Body of pancreas (tissue), 4 donors: ENCODE measurements at regions not wholly inside any gene's neighbourhood (a gene's known extent, or its start where the extent isn't known, plus 50 kb on each side); places are given as distances from the start of the nearest gene placed in this dataset.

ENCODE experiments used
- ATAC-seq: fragments of 150-250 bp; one replicate; pipeline ENCODE4 v1.9.1; 2016
- DNase-seq, 4 donors: peaks; one replicate each; pipeline ENCODE4 v3.0.0-alpha.2; 2019
- H3K27ac ChIP-seq, 4 donors: fragments of 200-600 bp; sonication (generic); 1 replicate in 3 of 4; 2 replicates in 1 of 4; pipeline versions ENCODE4 v1.5.1 to v1.6.1; 2016 to 2019; ENCODE audit warnings: mild to moderate bottlenecking in 1 of 4, mixed read lengths in 1 of 4, moderate library complexity in 1 of 4
- H3K27me3 ChIP-seq, 2 donors: fragments of 200-600 bp; sonication (generic); one replicate each; pipeline ENCODE4 v1.6.0; 2016; ENCODE audit warnings: mild to moderate bottlenecking in 1 of 2
- H3K36me3 ChIP-seq, 2 donors: fragments of 200-600 bp; sonication (generic); replicated peaks in 1 of 2; 2 replicates each; pipeline ENCODE4 v1.5.1; 2016; ENCODE audit warnings: low read depth in 2 of 2; ENCODE audit not compliant: insufficient read depth in 1 of 2
- H3K4me1 ChIP-seq: fragments of 200-600 bp; sonication (generic); one replicate; pipeline ENCODE4 v1.6.0; 2016
- H3K4me3 ChIP-seq, 2 donors: fragments of 200-600 bp; sonication (generic); 1 replicate in 1 of 2; 2 replicates in 1 of 2; pipeline ENCODE4 v1.5.1; 2016 to 2019
- H3K9me3 ChIP-seq, 3 donors: fragments of 200-600 bp; sonication (generic); 1 replicate in 2 of 3; 2 replicates in 1 of 3; pipeline ENCODE4 v1.5.1; 2016
- POLR2A ChIP-seq, 3 donors: fragments of 450-650 bp; IDR thresholded peaks; one replicate each; pipeline ENCODE4 v1.6.1; 2016; ENCODE audit warnings: antibody characterized with exemption in 3 of 3, mild to moderate bottlenecking in 2 of 3
- WGBS, 2 donors: methylation state at CpG; one replicate each; pipeline ENCODE4 v1.1.5; 2017; 5-methylcytosine and 5-hydroxymethylcytosine counted together
- intact Hi-C: fragments of 100-400 bp; cut with DNase I; formaldehyde crosslinking; loops from one replicate; pipeline ENCODE4 v1.15.1; 2023
- TF ChIP-seq, protein P1 (sequence below), 7 experiments: fragments of 450-650 bp in 4 of 7; fragments of 200-600 bp in 3 of 7; sonication (generic) in 3 of 7; IDR thresholded peaks; one replicate each; pipeline ENCODE4 v1.5.1; 2016 to 2019; ENCODE audit warnings: antibody characterized with exemption in 7 of 7

GRCh38 chr3:64895991-64896895 lies 208.4 kb upstream of the ADAMTS9 start:
- DNase-seq (no peak), ATAC-seq (no peak)
- intact Hi-C loops, result no loop called here
- H3K4me3 ChIP-seq, result no peak overlapping the region
- no peaks in the 10 kb centered on the region for H3K9me3 ChIP-seq
- TF ChIP-seq POLR2A (IDR thresholded peaks at IDR 0.05), result no peak
- TF ChIP-seq, protein P1, sequence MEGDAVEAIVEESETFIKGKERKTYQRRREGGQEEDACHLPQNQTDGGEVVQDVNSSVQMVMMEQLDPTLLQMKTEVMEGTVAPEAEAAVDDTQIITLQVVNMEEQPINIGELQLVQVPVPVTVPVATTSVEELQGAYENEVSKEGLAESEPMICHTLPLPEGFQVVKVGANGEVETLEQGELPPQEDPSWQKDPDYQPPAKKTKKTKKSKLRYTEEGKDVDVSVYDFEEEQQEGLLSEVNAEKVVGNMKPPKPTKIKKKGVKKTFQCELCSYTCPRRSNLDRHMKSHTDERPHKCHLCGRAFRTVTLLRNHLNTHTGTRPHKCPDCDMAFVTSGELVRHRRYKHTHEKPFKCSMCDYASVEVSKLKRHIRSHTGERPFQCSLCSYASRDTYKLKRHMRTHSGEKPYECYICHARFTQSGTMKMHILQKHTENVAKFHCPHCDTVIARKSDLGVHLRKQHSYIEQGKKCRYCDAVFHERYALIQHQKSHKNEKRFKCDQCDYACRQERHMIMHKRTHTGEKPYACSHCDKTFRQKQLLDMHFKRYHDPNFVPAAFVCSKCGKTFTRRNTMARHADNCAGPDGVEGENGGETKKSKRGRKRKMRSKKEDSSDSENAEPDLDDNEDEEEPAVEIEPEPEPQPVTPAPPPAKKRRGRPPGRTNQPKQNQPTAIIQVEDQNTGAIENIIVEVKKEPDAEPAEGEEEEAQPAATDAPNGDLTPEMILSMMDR (IDR thresholded peaks at IDR 0.05), result no peak
- H3K27ac ChIP-seq, result no peak overlapping the region
- no peaks in the 10 kb centered on the region for H3K27me3 ChIP-seq
- H3K4me1 ChIP-seq, result peaks cover 16% of the 10 kb centered on the region
- no peaks in the 10 kb centered on the region for H3K36me3 ChIP-seq

DNA sequence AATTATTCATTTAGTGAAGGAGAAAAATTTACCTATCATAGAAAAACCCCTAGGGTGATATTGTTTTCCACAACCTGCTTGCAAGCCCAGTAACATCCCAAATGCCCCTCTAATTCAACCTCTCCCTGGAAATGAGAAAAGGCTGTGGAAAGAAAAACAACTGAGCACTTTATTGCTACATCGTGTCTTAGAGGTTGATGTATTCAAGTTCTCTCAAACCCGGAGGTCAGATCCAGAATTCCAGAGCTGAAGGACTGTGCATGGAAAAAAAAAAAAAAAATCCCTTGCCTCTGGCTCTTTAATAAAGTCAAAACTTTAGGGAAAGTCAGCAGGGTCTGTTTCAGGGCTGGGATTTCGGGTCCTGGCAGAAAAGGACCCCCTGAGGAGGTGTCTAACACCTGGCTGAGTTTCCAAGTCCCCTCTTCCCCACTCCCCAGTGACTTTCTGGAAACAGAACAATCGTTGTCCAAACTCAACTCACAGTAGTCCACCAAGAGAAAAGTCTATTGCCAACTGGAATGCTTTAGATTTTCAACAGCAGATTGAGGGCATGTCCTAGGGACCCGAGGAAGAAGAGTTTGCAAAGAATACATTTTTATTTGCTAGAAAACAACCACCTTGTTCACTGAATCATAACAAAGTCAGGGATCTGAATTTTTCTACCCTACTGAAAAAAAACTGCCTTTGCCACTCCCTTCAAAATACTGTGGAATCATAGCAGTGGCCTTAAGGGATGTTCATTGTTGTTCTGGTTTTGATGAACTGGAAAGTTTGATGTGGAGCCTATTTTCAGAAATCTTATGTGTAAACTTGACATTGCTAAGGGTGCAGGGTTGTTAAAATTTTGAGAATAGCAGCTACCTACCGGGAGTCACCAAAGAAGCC lies 207.5 kb upstream of the ADAMTS9 start:
- H3K27ac ChIP-seq, result no peak overlapping the region

DNA sequence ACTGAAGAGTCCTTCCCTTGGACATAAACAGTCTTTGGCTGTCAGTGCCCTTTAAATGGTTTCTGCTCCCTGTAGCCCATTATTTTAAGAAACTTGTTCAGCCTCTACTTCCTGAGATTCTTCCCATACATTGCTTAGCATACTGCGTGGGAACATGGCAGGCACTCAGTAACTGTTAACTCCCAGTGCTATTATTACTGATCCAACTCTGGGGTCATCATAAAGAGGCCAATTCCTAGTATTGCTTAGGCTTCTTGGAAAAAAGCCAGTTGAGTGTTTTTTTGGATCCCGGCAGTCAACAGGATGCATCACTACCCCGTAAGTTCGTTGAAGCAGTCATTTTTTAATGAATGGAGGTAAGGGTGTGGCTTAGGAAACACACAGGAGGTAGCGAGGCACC lies 206.2 kb upstream of the ADAMTS9 start:
- no peak for ATAC-seq
- H3K27ac ChIP-seq, result no peak overlapping the region
- intact Hi-C loops, result no loop called here

More for the DNA sequence above, 207.5 kb upstream of the ADAMTS9 start:
- intact Hi-C loops, result no loop called here
- ATAC-seq, result no peak
- DNase-seq, result no peak
- H3K4me3 ChIP-seq, result no peak overlapping the region
- peaks cover 9% of the 10 kb centered on the region for H3K4me1 ChIP-seq
- no peaks in the 10 kb centered on the region for H3K27me3 ChIP-seq
- no peaks in the 10 kb centered on the region for H3K9me3 ChIP-seq
- H3K36me3 ChIP-seq, result no peaks in the 10 kb centered on the region
- WGBS, 2 donors, result 71 to 76% methylated on average over 6 of the region's 6 CpGs
- TF ChIP-seq, protein P1 (IDR thresholded peaks at IDR 0.05), result no peak
- no peak for TF ChIP-seq POLR2A (IDR thresholded peaks at IDR 0.05)

DNA sequence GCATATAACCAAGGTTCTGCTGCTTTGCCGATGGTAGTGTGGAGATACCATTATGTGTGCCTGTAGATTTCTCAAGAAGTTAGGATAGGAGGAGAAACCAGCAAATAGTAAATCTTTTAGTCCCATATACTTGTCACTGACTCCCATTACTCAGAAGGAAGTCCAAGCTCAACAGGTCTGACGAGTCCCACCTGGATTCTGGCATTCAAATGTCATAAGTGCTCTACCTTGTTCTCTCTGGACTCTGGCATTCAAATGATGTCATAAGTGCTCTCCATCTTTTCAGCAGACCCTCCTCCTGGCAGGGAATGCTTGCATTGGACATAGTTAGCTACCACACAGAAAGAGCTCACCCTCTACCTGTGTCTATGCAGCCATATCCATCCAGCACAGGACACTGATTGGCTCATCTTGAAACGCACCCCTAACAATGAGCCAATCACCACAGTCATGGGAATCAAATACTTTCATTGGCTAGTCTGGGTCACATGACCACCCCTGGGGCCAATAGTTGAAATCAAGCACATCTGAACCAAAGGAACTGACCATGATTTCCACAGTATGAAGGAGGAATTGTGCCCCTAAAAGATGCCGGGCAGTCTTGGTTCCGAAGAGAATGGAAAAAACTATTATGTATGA lies 205.0 kb upstream of the ADAMTS9 start:
- Histone ChIP-seq H3K27ac (no peak overlapping the region), H3K36me3 (no peaks in the 10 kb centered on the region), H3K4me3 (no peak overlapping the region), H3K9me3 (no peaks in the 10 kb centered on the region), H3K4me1 (peaks cover 6% of the 10 kb centered on the region), H3K27me3 (no peaks in the 10 kb centered on the region)
- DNase-seq (no peak), ATAC-seq (no peak)
- WGBS, 2 donors, result 97% methylated on average over 5 of the region's 5 CpGs
- intact Hi-C loops, result no loop called here
- no peak for TF ChIP-seq POLR2A (IDR thresholded peaks at IDR 0.05)
- TF ChIP-seq, protein P1 (IDR thresholded peaks at IDR 0.05), result no peak

More for the DNA sequence above, 206.2 kb upstream of the ADAMTS9 start:
- no peak for DNase-seq
- 84 to 87% methylated on average over 5 of the region's 5 CpGs for WGBS, 2 donors
- Histone ChIP-seq H3K9me3 (no peaks in the 10 kb centered on the region), H3K4me3 (no peak overlapping the region), H3K27me3 (no peaks in the 10 kb centered on the region), H3K4me1 (peaks cover 6% of the 10 kb centered on the region), H3K36me3 (no peaks in the 10 kb centered on the region)
- TF ChIP-seq, protein P1 (IDR thresholded peaks at IDR 0.05), result no peak
- TF ChIP-seq POLR2A (IDR thresholded peaks at IDR 0.05), result no peak
